PFSK-1 (cell line): ENCODE measurements at regions not wholly inside any gene's neighbourhood (a gene's known extent, or its start where the extent isn't known, plus 50 kb on each side); places are given as distances from the start of the nearest gene placed in this dataset.

Experiments used
- FOXP2 ChIP-seq: optimal IDR thresholded peaks from 2 replicates; pipeline ENCODE3; 2011; ENCODE audit warnings: borderline replicate concordance, control low read depth, inconsistent platforms; ENCODE audit not compliant: insufficient read depth; ENCODE audit errors: extremely low read length, extremely low read depth
- POLR2AphosphoS5 ChIP-seq: IDR thresholded peaks from 2 replicates; pipeline ENCODE4 v1.6.1; 2012; ENCODE audit warnings: low read depth, mild to moderate bottlenecking, control low read depth, low read length, moderate library complexity
- REST ChIP-seq, 2 experiments: IDR thresholded peaks; 2 replicates each; pipeline versions ENCODE4 v1.6.1 to v1.8.0; 2011 to 2012; ENCODE audit warnings: low read depth in 2 of 2, low read length in 2 of 2, control low read depth in 1 of 2, inconsistent platforms in 1 of 2, mild to moderate bottlenecking in 1 of 2, moderate library complexity in 1 of 2; ENCODE audit not compliant: insufficient read depth in 1 of 2
- SIN3A ChIP-seq: IDR thresholded peaks from 2 replicates; pipeline ENCODE4 v1.6.1; 2012; ENCODE audit warnings: mild to moderate bottlenecking, low read length, moderate library complexity, borderline replicate concordance; ENCODE audit not compliant: insufficient read depth
- TAF1 ChIP-seq: IDR thresholded peaks from 2 replicates; pipeline ENCODE4 v1.6.1; 2012; ENCODE audit warnings: low read length, control low read depth, borderline replicate concordance; ENCODE audit not compliant: insufficient read depth

GRCh38 chr17:6343736-6344135 lies 91.2 kb downstream of the AIPL1 start:
- TF ChIP-seq TAF1 (no peak), POLR2AphosphoS5 (no peak), FOXP2 (no peak), SIN3A (no peak), REST (IDR thresholded peaks at IDR 0.05; ENCODE audit: insufficient read depth in 1 of 2, low read depth in 2 of 2, low read length in 2 of 2) (no peak)

- no peak for TF ChIP-seq FOXP2
- no peak for TF ChIP-seq POLR2AphosphoS5
- TF ChIP-seq SIN3A = no peak
These were observed 91.7 kb downstream of the AIPL1 start for GRCh38 chr17:6343191-6343590.

GRCh38 chr17:6340708-6341107 lies 94.2 kb downstream of the AIPL1 start:
- TF ChIP-seq REST (IDR thresholded peaks at IDR 0.05; ENCODE audit: insufficient read depth in 1 of 2, low read depth in 2 of 2, low read length in 2 of 2) (no peak), TAF1 (no peak), FOXP2 (no peak), SIN3A (no peak), POLR2AphosphoS5 (no peak)

GRCh38 chr17:6334386-6334785 lies 100.5 kb downstream of the AIPL1 start:
- TF ChIP-seq TAF1 (no peak), SIN3A (no peak), REST (IDR thresholded peaks at IDR 0.05; ENCODE audit: insufficient read depth in 1 of 2, low read depth in 2 of 2, low read length in 2 of 2) (no peak), POLR2AphosphoS5 (no peak), FOXP2 (no peak)

GRCh38 chr17:6330936-6331335 lies 104.0 kb downstream of the AIPL1 start:
- TF ChIP-seq REST (IDR thresholded peaks at IDR 0.05; ENCODE audit: insufficient read depth in 1 of 2, low read depth in 2 of 2, low read length in 2 of 2) = no peak
- no peak for TF ChIP-seq TAF1
- no peak for TF ChIP-seq POLR2AphosphoS5
- TF ChIP-seq FOXP2 = no peak
- TF ChIP-seq SIN3A = no peak
